ENCODE measurements at regions not wholly inside any gene's neighbourhood (a gene's known extent, or its start where the extent isn't known, plus 50 kb on each side); places are given as distances from the start of the nearest gene placed in this dataset.
"Not testable (repeated sequence)": the region's sequence is repeated elsewhere in the genome, so short reads cannot be mapped to it uniquely, and the experiment has no call there.

DNA sequence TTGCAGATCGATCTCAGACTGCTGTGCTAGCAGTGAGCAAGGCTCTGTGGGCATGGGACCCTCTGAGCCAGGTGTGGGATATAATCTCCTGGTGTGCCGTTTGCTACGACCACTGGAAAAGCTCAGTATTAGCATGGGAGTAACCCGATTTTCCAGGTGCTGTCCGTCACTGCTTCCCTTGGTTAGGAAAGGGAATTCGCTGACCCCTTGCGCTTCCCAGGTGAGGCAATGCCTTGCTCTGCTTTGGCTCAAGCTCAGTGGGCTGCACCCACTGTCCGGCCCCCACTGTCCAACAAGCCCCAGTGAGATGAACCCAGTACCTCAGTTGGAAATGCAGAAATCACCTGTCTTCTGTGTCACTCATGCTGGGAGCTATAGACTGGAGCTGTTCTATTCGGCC is 155.1 kb upstream of the RXFP2 start:
- not testable (repeated sequence) for TF ChIP-seq CTCF (IDR thresholded peaks at IDR 0.05; ENCODE audit: extremely low read depth in 1 of 2, insufficient read depth in 1 of 2, low read depth in 1 of 2, low read length in 2 of 2); MYC (IDR thresholded peaks at IDR 0.05; ENCODE audit: low read depth, low read length)

Data from endothelial cell of umbilical vein (primary cell).